GM23338 (cell line): ENCODE measurements at regions not wholly inside any gene's neighbourhood (a gene's known extent, or its start where the extent isn't known, plus 50 kb on each side); places are given as distances from the start of the nearest gene placed in this dataset.

ENCODE experiments used
- ATAC-seq: fragments of 200-7000 bp; cut with Tn5 transposase; 3 replicates; pipeline ENCODE4 v1.9.1; 2020
- DNase-seq: peaks from one replicate; pipeline ENCODE4 v3.0.0-alpha.2; 2015; ENCODE audit warnings: low spot score
- H2AFZ ChIP-seq: fragments of 200-600 bp; sonication (generic); 2 replicates; pipeline ENCODE4 v1.8.0; 2016; ENCODE audit warnings: antibody characterized with exemption, mild to moderate bottlenecking, moderate library complexity
- H3F3A ChIP-seq: fragments of 200-600 bp; sonication (generic); replicated peaks from 2 replicates; pipeline ENCODE4 v1.8.0; 2017; ENCODE audit warnings: antibody characterized with exemption, mixed run types, low read depth
- H3K27ac ChIP-seq: fragments of 200-600 bp; sonication (generic); 2 replicates; pipeline ENCODE4 v1.6.1; 2016; ENCODE audit warnings: low read depth
- H3K27me3 ChIP-seq: fragments of 200-600 bp; sonication (generic); 2 replicates; pipeline ENCODE4 v1.8.0; 2016; ENCODE audit warnings: mild to moderate bottlenecking, mixed run types, moderate library complexity; ENCODE audit not compliant: insufficient read depth
- H3K36me3 ChIP-seq: fragments of 200-600 bp; sonication (generic); 2 replicates; pipeline ENCODE4 v1.8.0; 2016; ENCODE audit warnings: mild to moderate bottlenecking; ENCODE audit not compliant: insufficient read depth
- H3K4me1 ChIP-seq: fragments of 200-600 bp; sonication (generic); 2 replicates; pipeline ENCODE4 v1.8.0; 2016; ENCODE audit warnings: mild to moderate bottlenecking, moderate library complexity; ENCODE audit not compliant: insufficient read depth
- H3K4me2 ChIP-seq: fragments of 200-600 bp; sonication (generic); 2 replicates; pipeline ENCODE4 v1.7.1; 2017; ENCODE audit warnings: mixed run types
- H3K4me3 ChIP-seq: fragments of 200-600 bp; sonication (generic); 2 replicates; pipeline ENCODE4 v1.6.1; 2016; ENCODE audit warnings: mixed run types
- H3K79me2 ChIP-seq: fragments of 200-600 bp; sonication (generic); replicated peaks from 2 replicates; pipeline ENCODE4 v1.8.0; 2017; ENCODE audit warnings: mild to moderate bottlenecking; ENCODE audit not compliant: insufficient read depth
- H3K9me2 ChIP-seq: fragments of 200-600 bp; sonication (generic); 2 replicates; pipeline ENCODE4 v1.8.0; 2017; ENCODE audit not compliant: insufficient read depth
- H4K20me1 ChIP-seq: fragments of 200-600 bp; sonication (generic); replicated peaks from 2 replicates; pipeline ENCODE4 v1.8.0; 2017; ENCODE audit warnings: mild to moderate bottlenecking; ENCODE audit not compliant: insufficient read depth
- H3K27ac Mint-ChIP-seq: 2 replicates; pipeline ENCODE4 v1.8.0; 2020; ENCODE audit warnings: inconsistent platforms, mild to moderate bottlenecking, moderate library complexity, mixed read lengths
- H3K27me3 Mint-ChIP-seq: 3 replicates; pipeline ENCODE4 v1.8.0; 2022; ENCODE audit warnings: low read depth, mild to moderate bottlenecking, moderate library complexity, mixed read lengths, inconsistent platforms; ENCODE audit not compliant: insufficient read depth, poor library complexity
- H3K36me3 Mint-ChIP-seq: 3 replicates; pipeline ENCODE4 v1.8.0; 2021; ENCODE audit warnings: low read depth, mild to moderate bottlenecking, inconsistent platforms, moderate library complexity, mixed read lengths
- H3K4me1 Mint-ChIP-seq: 3 replicates; pipeline ENCODE4 v1.8.0; 2020; ENCODE audit warnings: mild to moderate bottlenecking, inconsistent platforms, mixed read lengths
- H3K4me3 Mint-ChIP-seq: 3 replicates; pipeline ENCODE4 v1.8.0; 2021; ENCODE audit warnings: moderate library complexity, mild to moderate bottlenecking, inconsistent platforms, mixed read lengths
- H3K9me3 Mint-ChIP-seq: 3 replicates; pipeline ENCODE4 v1.8.0; 2020; ENCODE audit warnings: moderate library complexity, mild to moderate bottlenecking, inconsistent platforms, mixed read lengths
- CREB1 ChIP-seq: fragments of 250-450 bp; sonication (Bioruptor Pico); IDR thresholded peaks from 2 replicates; pipeline ENCODE4 v1.5.0; 2020; ENCODE audit warnings: low read depth, mild to moderate bottlenecking, moderate library complexity
- CTCF ChIP-seq, 2 experiments: fragments of 200-600 bp in 1 of 2; sonication (generic) in 1 of 2; conservative IDR thresholded peaks; 2 replicates each; pipeline versions ENCODE4 v1.5.1 to v1.6.1; 2016 to 2017; ENCODE audit warnings: antibody characterized with exemption in 2 of 2, low read depth in 2 of 2, mild to moderate bottlenecking in 2 of 2, moderate library complexity in 1 of 2
- EZH2 ChIP-seq: fragments of 200-600 bp; sonication (generic); IDR thresholded peaks from one replicate; pipeline ENCODE4 v1.8.0; 2017; ENCODE audit warnings: antibody characterized with exemption, mild to moderate bottlenecking, low read depth; ENCODE audit not compliant: unreplicated experiment
- EZH2phosphoT487 ChIP-seq: fragments of 200-600 bp; sonication (generic); IDR thresholded peaks from one replicate; pipeline ENCODE4 v1.8.1; 2018; ENCODE audit warnings: antibody characterized with exemption; ENCODE audit not compliant: unreplicated experiment
- JUNB ChIP-seq: IDR thresholded peaks from one replicate; pipeline ENCODE4 v1.6.1; 2016; ENCODE audit warnings: antibody characterized with exemption; ENCODE audit not compliant: unreplicated experiment
- NANOG ChIP-seq: IDR thresholded peaks from 2 replicates; pipeline ENCODE4 v1.6.1; 2016; ENCODE audit warnings: antibody characterized with exemption, borderline replicate concordance
- POLR2AphosphoS5 ChIP-seq: IDR thresholded peaks from 2 replicates; pipeline ENCODE4 v1.6.1; 2016; ENCODE audit warnings: antibody characterized with exemption, low read depth
- STAT1 ChIP-seq: IDR thresholded peaks from one replicate; pipeline ENCODE4 v1.6.1; 2016; ENCODE audit warnings: antibody characterized with exemption; ENCODE audit not compliant: unreplicated experiment
- ZNF114 ChIP-seq: fragments of 250-450 bp; sonication (Bioruptor Pico); IDR thresholded peaks from 2 replicates; pipeline ENCODE4 v1.5.0; 2020; ENCODE audit warnings: mild to moderate bottlenecking, moderate library complexity
- ZNF331 ChIP-seq: fragments of 250-450 bp; sonication (Bioruptor Pico); IDR thresholded peaks from 2 replicates; pipeline ENCODE4 v1.5.0; 2020; ENCODE audit warnings: low read depth, mild to moderate bottlenecking, moderate library complexity
- ZNF462 ChIP-seq: fragments of 250-450 bp; sonication (Bioruptor Pico); IDR thresholded peaks from 2 replicates; pipeline ENCODE4 v1.5.0; 2020; ENCODE audit warnings: mild to moderate bottlenecking, moderate library complexity
- TF ChIP-seq, protein P1 (sequence below): IDR thresholded peaks from 2 replicates; pipeline ENCODE4 v1.6.1; 2016; ENCODE audit warnings: antibody characterized with exemption
- TF ChIP-seq, protein P2 (sequence below): IDR thresholded peaks from one replicate; pipeline ENCODE4 v1.6.1; 2018; ENCODE audit warnings: antibody characterized with exemption; ENCODE audit not compliant: unreplicated experiment

- no peak for TF ChIP-seq ZNF462 (CRISPR knock-in tag)
- TF ChIP-seq JUNB, result no peak
- TF ChIP-seq CTCF (conservative IDR thresholded peaks at IDR 0.05; ENCODE audit: low read depth in 2 of 2), result no peak
- TF ChIP-seq NANOG, result no peak
- TF ChIP-seq ZNF331 (CRISPR knock-in tag), result no peak
- TF ChIP-seq, protein P1, sequence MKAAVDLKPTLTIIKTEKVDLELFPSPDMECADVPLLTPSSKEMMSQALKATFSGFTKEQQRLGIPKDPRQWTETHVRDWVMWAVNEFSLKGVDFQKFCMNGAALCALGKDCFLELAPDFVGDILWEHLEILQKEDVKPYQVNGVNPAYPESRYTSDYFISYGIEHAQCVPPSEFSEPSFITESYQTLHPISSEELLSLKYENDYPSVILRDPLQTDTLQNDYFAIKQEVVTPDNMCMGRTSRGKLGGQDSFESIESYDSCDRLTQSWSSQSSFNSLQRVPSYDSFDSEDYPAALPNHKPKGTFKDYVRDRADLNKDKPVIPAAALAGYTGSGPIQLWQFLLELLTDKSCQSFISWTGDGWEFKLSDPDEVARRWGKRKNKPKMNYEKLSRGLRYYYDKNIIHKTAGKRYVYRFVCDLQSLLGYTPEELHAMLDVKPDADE, result no peak
- no peak for TF ChIP-seq POLR2AphosphoS5
- TF ChIP-seq ZNF114 (CRISPR knock-in tag), result no peak
- TF ChIP-seq CREB1 (CRISPR knock-in tag), result no peak
- TF ChIP-seq, protein P2, sequence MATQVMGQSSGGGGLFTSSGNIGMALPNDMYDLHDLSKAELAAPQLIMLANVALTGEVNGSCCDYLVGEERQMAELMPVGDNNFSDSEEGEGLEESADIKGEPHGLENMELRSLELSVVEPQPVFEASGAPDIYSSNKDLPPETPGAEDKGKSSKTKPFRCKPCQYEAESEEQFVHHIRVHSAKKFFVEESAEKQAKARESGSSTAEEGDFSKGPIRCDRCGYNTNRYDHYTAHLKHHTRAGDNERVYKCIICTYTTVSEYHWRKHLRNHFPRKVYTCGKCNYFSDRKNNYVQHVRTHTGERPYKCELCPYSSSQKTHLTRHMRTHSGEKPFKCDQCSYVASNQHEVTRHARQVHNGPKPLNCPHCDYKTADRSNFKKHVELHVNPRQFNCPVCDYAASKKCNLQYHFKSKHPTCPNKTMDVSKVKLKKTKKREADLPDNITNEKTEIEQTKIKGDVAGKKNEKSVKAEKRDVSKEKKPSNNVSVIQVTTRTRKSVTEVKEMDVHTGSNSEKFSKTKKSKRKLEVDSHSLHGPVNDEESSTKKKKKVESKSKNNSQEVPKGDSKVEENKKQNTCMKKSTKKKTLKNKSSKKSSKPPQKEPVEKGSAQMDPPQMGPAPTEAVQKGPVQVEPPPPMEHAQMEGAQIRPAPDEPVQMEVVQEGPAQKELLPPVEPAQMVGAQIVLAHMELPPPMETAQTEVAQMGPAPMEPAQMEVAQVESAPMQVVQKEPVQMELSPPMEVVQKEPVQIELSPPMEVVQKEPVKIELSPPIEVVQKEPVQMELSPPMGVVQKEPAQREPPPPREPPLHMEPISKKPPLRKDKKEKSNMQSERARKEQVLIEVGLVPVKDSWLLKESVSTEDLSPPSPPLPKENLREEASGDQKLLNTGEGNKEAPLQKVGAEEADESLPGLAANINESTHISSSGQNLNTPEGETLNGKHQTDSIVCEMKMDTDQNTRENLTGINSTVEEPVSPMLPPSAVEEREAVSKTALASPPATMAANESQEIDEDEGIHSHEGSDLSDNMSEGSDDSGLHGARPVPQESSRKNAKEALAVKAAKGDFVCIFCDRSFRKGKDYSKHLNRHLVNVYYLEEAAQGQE, result no peak
- no peak for TF ChIP-seq STAT1
- TF ChIP-seq EZH2phosphoT487, result no peak
- TF ChIP-seq EZH2, result no peak
- no peaks in the 10 kb centered on the region for H3K27me3 ChIP-seq
- no peaks in the 10 kb centered on the region for H3K36me3 ChIP-seq
- no peaks in the 10 kb centered on the region for H3K36me3 Mint-ChIP-seq
- DNase-seq (no peak), ATAC-seq (no peak)
- H3K4me1 ChIP-seq, result no peaks in the 10 kb centered on the region
- no peak overlapping the region for H3K27ac Mint-ChIP-seq
- H3K9me3 Mint-ChIP-seq, result peaks cover 2% of the 10 kb centered on the region; the same call in 2 of the 3 replicates
- no peak overlapping the region for H2AFZ ChIP-seq
- H3K27me3 Mint-ChIP-seq, result no peaks in the 10 kb centered on the region
- no peak overlapping the region for H3K4me2 ChIP-seq
- no peaks in the 10 kb centered on the region for H4K20me1 ChIP-seq
- no peak overlapping the region for H3K27ac ChIP-seq
- H3K4me1 Mint-ChIP-seq, result no peaks in the 10 kb centered on the region
- H3K79me2 ChIP-seq, result no peaks in the 10 kb centered on the region
- no peak overlapping the region for H3K4me3 Mint-ChIP-seq
- H3F3A ChIP-seq, result no peaks in the 10 kb centered on the region
- no peak overlapping the region for H3K4me3 ChIP-seq
- H3K9me2 ChIP-seq, result no peaks in the 10 kb centered on the region; the same call in 1 of the 2 replicates
These were observed 53.8 kb upstream of the PCDH15 start for GRCh38 chr10:54854843-54855242.
